IMR-90 (cell line): ENCODE measurements at regions not wholly inside any gene's neighbourhood (a gene's known extent, or its start where the extent isn't known, plus 50 kb on each side); places are given as distances from the start of the nearest gene placed in this dataset.
A peak's percentile ranks its signal among the peaks of the same experiment; 100 is the strongest.

Source experiments
- ATAC-seq: fragments of 200-7000 bp; cut with Tn5 transposase; 2 replicates; pipeline ENCODE4 v1.9.1; 2020; ENCODE audit warnings: low read depth, mild to moderate bottlenecking, moderate library complexity
- BruUV-seq: library from RNA; stranded (reverse); fragments of 400-500 nt; replicated peaks from 2 replicates; lab custom pipeline; 2021; lab: Mats Ljungman, UMichigan
- CTCF ChIA-PET: fragments of 300-600 bp; formaldehyde crosslinking; extraction: SDS; loops from one replicate; lab custom pipeline; 2021; ENCODE audit warnings: antibody characterized with exemption; lab: Yijun Ruan, JAX
- POLR2A ChIA-PET: fragments of 300-600 bp; sonication (Branson Sonifier 250); formaldehyde crosslinking; loops from one replicate; lab custom pipeline; 2022; ENCODE audit warnings: antibody characterized with exemption; ENCODE audit not compliant: unreplicated experiment; lab: Charles Lee
- DNase-seq: peaks from one replicate; pipeline ENCODE4 v3.0.0; 2013
- H2AFZ ChIP-seq: replicated peaks from 2 replicates; pipeline ENCODE3; 2013; ENCODE audit warnings: low read length, mild to moderate bottlenecking; ENCODE audit not compliant: poor library complexity
- H2AK5ac ChIP-seq: 2 replicates; pipeline ENCODE4 v1.6.1; 2013; ENCODE audit warnings: low read depth, low read length, inconsistent platforms
- H2AK9ac ChIP-seq: replicated peaks from 2 replicates; pipeline ENCODE3; 2013; ENCODE audit warnings: mild to moderate bottlenecking, low read depth, low read length, moderate library complexity; ENCODE audit not compliant: poor library complexity
- H2BK120ac ChIP-seq: 2 replicates; pipeline ENCODE4 v1.6.1; 2013; ENCODE audit warnings: low read depth, low read length, inconsistent platforms
- H2BK15ac ChIP-seq: 3 replicates; pipeline ENCODE4 v1.6.1; 2013; ENCODE audit warnings: low read depth, low read length, inconsistent platforms
- H2BK20ac ChIP-seq: 2 replicates; pipeline ENCODE4 v1.6.1; 2013; ENCODE audit warnings: low read depth, mild to moderate bottlenecking, inconsistent platforms, low read length, moderate library complexity
- H2BK5ac ChIP-seq: 2 replicates; pipeline ENCODE4 v1.6.1; 2013; ENCODE audit warnings: mild to moderate bottlenecking, low read depth, low read length, inconsistent platforms; ENCODE audit not compliant: poor library complexity, severe bottlenecking
- H3K14ac ChIP-seq: replicated peaks from 2 replicates; pipeline ENCODE4 v1.6.1; 2013; ENCODE audit warnings: low read depth, low read length, inconsistent platforms
- H3K18ac ChIP-seq: 2 replicates; pipeline ENCODE4 v1.6.1; 2013; ENCODE audit warnings: low read depth, low read length, control low read depth
- H3K23ac ChIP-seq: 2 replicates; pipeline ENCODE4 v1.6.1; 2013; ENCODE audit warnings: low read depth, low read length, inconsistent platforms
- H3K27ac ChIP-seq: 2 replicates; pipeline ENCODE4 v1.5.1; 2013; ENCODE audit warnings: mild to moderate bottlenecking, control low read depth, low read length; ENCODE audit not compliant: insufficient read depth
- H3K27me3 ChIP-seq: 2 replicates; pipeline ENCODE4 v1.6.1; 2013; ENCODE audit warnings: low read length; ENCODE audit not compliant: control insufficient read depth, insufficient read depth
- H3K36me3 ChIP-seq: 2 replicates; pipeline ENCODE4 v1.6.1; 2013; ENCODE audit warnings: low read length, mixed read lengths; ENCODE audit not compliant: control insufficient read depth, insufficient read depth
- H3K4ac ChIP-seq: 2 replicates; pipeline ENCODE4 v1.6.1; 2013; ENCODE audit warnings: low read depth, low read length, inconsistent platforms
- H3K4me1 ChIP-seq: 2 replicates; pipeline ENCODE4 v1.6.1; 2013; ENCODE audit warnings: low read length, mixed read lengths; ENCODE audit not compliant: control insufficient read depth, insufficient read depth
- H3K4me2 ChIP-seq: 2 replicates; pipeline ENCODE4 v1.6.1; 2013; ENCODE audit warnings: low read depth, mild to moderate bottlenecking, control low read depth, low read length, moderate library complexity
- H3K4me3 ChIP-seq: 2 replicates; pipeline ENCODE4 v1.5.1; 2013; ENCODE audit warnings: low read depth, mild to moderate bottlenecking, control low read depth, low read length, moderate library complexity; ENCODE audit not compliant: insufficient read depth
- H3K56ac ChIP-seq: 2 replicates; pipeline ENCODE4 v1.6.1; 2013; ENCODE audit warnings: low read length, inconsistent platforms; ENCODE audit not compliant: insufficient read depth; ENCODE audit errors: extremely low read depth
- H3K79me1 ChIP-seq, 2 experiments: 2 replicates each; pipeline ENCODE4 v1.6.1; 2013; ENCODE audit warnings: low read length in 2 of 2, inconsistent platforms in 1 of 2, low read depth in 1 of 2
- H3K9ac ChIP-seq: 2 replicates; pipeline ENCODE4 v1.6.1; 2013; ENCODE audit warnings: low read depth, low read length, control low read depth
- H3K9me1 ChIP-seq: 2 replicates; pipeline ENCODE4 v1.6.1; 2013; ENCODE audit warnings: low read length, inconsistent platforms; ENCODE audit not compliant: insufficient read depth
- H3K9me3 ChIP-seq: 2 replicates; pipeline ENCODE4 v1.6.1; 2013; ENCODE audit warnings: low read length; ENCODE audit not compliant: control insufficient read depth, insufficient read depth
- H4K20me1 ChIP-seq: 2 replicates; pipeline ENCODE4 v1.6.1; 2013; ENCODE audit warnings: low read length, inconsistent platforms; ENCODE audit not compliant: insufficient read depth
- H4K5ac ChIP-seq: 2 replicates; pipeline ENCODE4 v1.6.1; 2013; ENCODE audit warnings: mild to moderate bottlenecking, low read depth, low read length, control low read depth
- H4K8ac ChIP-seq, 2 experiments: 2 replicates each; pipeline ENCODE4 v1.6.1; 2013; ENCODE audit warnings: low read depth in 2 of 2, low read length in 2 of 2, control low read depth in 1 of 2, inconsistent platforms in 1 of 2
- H4K91ac ChIP-seq: 2 replicates; pipeline ENCODE4 v1.6.1; 2013; ENCODE audit warnings: low read depth, low read length, inconsistent platforms; ENCODE audit not compliant: insufficient read depth
- BHLHE40 ChIP-seq: fragments of 150-350 bp; IDR thresholded peaks from 2 replicates; pipeline ENCODE4 v1.6.1; 2016; ENCODE audit warnings: mild to moderate bottlenecking, low read depth, low read length
- CEBPB ChIP-seq: IDR thresholded peaks from 2 replicates; pipeline ENCODE4 v1.6.1; 2012; ENCODE audit warnings: low read depth, low read length, improper control_type of control experiment
- CHD1 ChIP-seq: IDR thresholded peaks from 2 replicates; pipeline ENCODE4 v1.6.1; 2012; ENCODE audit warnings: low read depth, low read length, improper control_type of control experiment
- CTCF ChIP-seq: conservative IDR thresholded peaks from 2 replicates; pipeline ENCODE4 v1.5.1; 2012; ENCODE audit warnings: mild to moderate bottlenecking, low read depth, low read length, improper control_type of control experiment
- ELK1 ChIP-seq: fragments of 150-350 bp; IDR thresholded peaks from 2 replicates; pipeline ENCODE4 v1.6.1; 2016; ENCODE audit warnings: low read depth, mild to moderate bottlenecking, low read length, moderate library complexity, borderline replicate concordance
- FOS ChIP-seq: fragments of 150-350 bp; IDR thresholded peaks from 2 replicates; pipeline ENCODE4 v1.6.1; 2016; ENCODE audit warnings: low read depth, low read length
- MAFK ChIP-seq: IDR thresholded peaks from 2 replicates; pipeline ENCODE4 v1.6.1; 2012; ENCODE audit warnings: low read depth, low read length, improper control_type of control experiment
- MAZ ChIP-seq: IDR thresholded peaks from 2 replicates; pipeline ENCODE4 v1.6.1; 2012; ENCODE audit warnings: low read depth, mild to moderate bottlenecking, low read length, improper control_type of control experiment, moderate library complexity, borderline replicate concordance
- MXI1 ChIP-seq: IDR thresholded peaks from 2 replicates; pipeline ENCODE4 v1.6.1; 2012; ENCODE audit warnings: low read depth, mild to moderate bottlenecking, low read length, moderate library complexity, borderline replicate concordance
- NFE2L2 ChIP-seq: fragments of 150-350 bp; IDR thresholded peaks from 2 replicates; pipeline ENCODE4 v1.6.1; 2016; ENCODE audit warnings: low read depth, mild to moderate bottlenecking, low read length
- POLR2A ChIP-seq: IDR thresholded peaks from 2 replicates; pipeline ENCODE4 v1.6.1; 2012; ENCODE audit warnings: mild to moderate bottlenecking, low read depth, low read length
- RAD21 ChIP-seq: IDR thresholded peaks from 2 replicates; pipeline ENCODE4 v1.6.1; 2012; ENCODE audit warnings: low read length, improper control_type of control experiment
- RCOR1 ChIP-seq: IDR thresholded peaks from 2 replicates; pipeline ENCODE4 v1.6.1; 2012; ENCODE audit warnings: mild to moderate bottlenecking, low read length, improper control_type of control experiment; ENCODE audit not compliant: insufficient replicate concordance
- RFX5 ChIP-seq: IDR thresholded peaks from 2 replicates; pipeline ENCODE4 v1.8.0; 2012; ENCODE audit warnings: low read depth, mild to moderate bottlenecking, low read length, moderate library complexity
- SMC3 ChIP-seq: fragments of 150-350 bp; IDR thresholded peaks from 2 replicates; pipeline ENCODE4 v1.6.1; 2016; ENCODE audit warnings: low read depth, mild to moderate bottlenecking, antibody characterized with exemption, low read length, moderate library complexity
- USF2 ChIP-seq: fragments of 150-350 bp; IDR thresholded peaks from 2 replicates; pipeline ENCODE4 v1.6.1; 2017; ENCODE audit warnings: mild to moderate bottlenecking, antibody characterized with exemption, low read length, low read depth
- WGBS, 2 experiments: methylation state at CpG; one replicate each; pipeline versions ENCODE4 v1.1.5 to v1.1.7; 2013; ENCODE audit warnings: missing lambda C conversion rate in 2 of 2; ENCODE audit not compliant: insufficient read length in 1 of 2; ENCODE audit errors: extremely low coverage in 2 of 2; 5-methylcytosine and 5-hydroxymethylcytosine counted together
- dilution Hi-C: fragments of 300-500 bp; cut with HindIII; formaldehyde crosslinking; loops from one replicate; pipeline ENCODE4 v1.14.3; 2018; ENCODE audit warnings: low sequenced_read_pairs; ENCODE audit not compliant: unreplicated experiment
- in situ Hi-C: fragments of 300-500 bp; cut with MboI; formaldehyde crosslinking; loops from 3 replicates; pipeline ENCODE4 v1.14.3; 2019; ENCODE audit warnings: low sequenced_read_pairs, inconsistent platforms, mixed read lengths
- intact Hi-C: fragments of 100-400 bp; cut with micrococcal nuclease; formaldehyde crosslinking; loops from 2 replicates; pipeline ENCODE4 v1.10.0; 2022

- no peak for TF ChIP-seq CTCF
- TF ChIP-seq BHLHE40 = no peak
- no peak for TF ChIP-seq MAFK
- TF ChIP-seq NFE2L2 = no peak
- no peak for TF ChIP-seq MAZ
- no peak for TF ChIP-seq POLR2A
- no peak for TF ChIP-seq USF2
- no peak for TF ChIP-seq MXI1
- TF ChIP-seq RAD21 = no peak
- TF ChIP-seq RCOR1 = no peak
- no peak for TF ChIP-seq FOS
- TF ChIP-seq CHD1 = no peak
- TF ChIP-seq ELK1 = no peak
- TF ChIP-seq CEBPB = no peak
- no peak for TF ChIP-seq SMC3
- TF ChIP-seq RFX5 = no peak
- no peak overlapping the region for H3K56ac ChIP-seq
- H2BK20ac ChIP-seq = no peak overlapping the region
- H3K23ac ChIP-seq = no peak overlapping the region
- no peaks in the 10 kb centered on the region for H3K79me1 ChIP-seq
- H3K14ac ChIP-seq = no peak overlapping the region
- ChIA-PET POLR2A (no interaction called here), CTCF (no interaction called here)
- no peaks in the 10 kb centered on the region for H3K9me1 ChIP-seq
- no CpG with 5 or more reads among the region's 3 CpGs for WGBS, 2 experiments
- in situ Hi-C loops (no loop called here), dilution Hi-C loops (no loop called here), intact Hi-C loops (no loop called here)
- H3K27me3 ChIP-seq = no peaks in the 10 kb centered on the region
- no peak overlapping the region for H3K4me2 ChIP-seq
- no peak overlapping the region for H2BK5ac ChIP-seq
- BruUV-seq = no TSS peak
- no peak overlapping the region for H3K4ac ChIP-seq
- no peak overlapping the region for H2BK120ac ChIP-seq
- no peak overlapping the region for H2AK5ac ChIP-seq
- H4K91ac ChIP-seq = no peak overlapping the region
- no peak overlapping the region for H3K9ac ChIP-seq
- H2AK9ac ChIP-seq = no peak overlapping the region
- H3K27ac ChIP-seq = no peak overlapping the region
- peaks cover 1% of the 10 kb centered on the region; the same call in 1 of the 2 replicates for H3K4me1 ChIP-seq
- DNase-seq (no peak), ATAC-seq (peak; percentile 48)
- no peak overlapping the region for H2AFZ ChIP-seq
- no peak overlapping the region for H3K4me3 ChIP-seq
- H2BK15ac ChIP-seq = no peak overlapping the region
- H4K8ac ChIP-seq = no peak overlapping the region
- H3K18ac ChIP-seq = no peak overlapping the region
- no peaks in the 10 kb centered on the region for H4K20me1 ChIP-seq
- no peak overlapping the region for H4K5ac ChIP-seq
- no peaks in the 10 kb centered on the region for H3K9me3 ChIP-seq
- H3K36me3 ChIP-seq = no peaks in the 10 kb centered on the region
Measured at GRCh38 chr15:95864467-95864886, 466.0 kb upstream of the NR2F2 start.
